CD4-positive, alpha-beta T cell treated with Interleukin-4 for 1 hour (primary cell): ENCODE measurements at regions not wholly inside any gene's neighbourhood (a gene's known extent, or its start where the extent isn't known, plus 50 kb on each side); places are given as distances from the start of the nearest gene placed in this dataset.
"Not testable (repeated sequence)": the region's sequence is repeated elsewhere in the genome, so short reads cannot be mapped to it uniquely, and the experiment has no call there.

Experiments used
- DNase-seq, 2 donors: peaks; one replicate each; pipeline ENCODE4 v3.0.0-alpha.2; 2020 to 2022

DNA sequence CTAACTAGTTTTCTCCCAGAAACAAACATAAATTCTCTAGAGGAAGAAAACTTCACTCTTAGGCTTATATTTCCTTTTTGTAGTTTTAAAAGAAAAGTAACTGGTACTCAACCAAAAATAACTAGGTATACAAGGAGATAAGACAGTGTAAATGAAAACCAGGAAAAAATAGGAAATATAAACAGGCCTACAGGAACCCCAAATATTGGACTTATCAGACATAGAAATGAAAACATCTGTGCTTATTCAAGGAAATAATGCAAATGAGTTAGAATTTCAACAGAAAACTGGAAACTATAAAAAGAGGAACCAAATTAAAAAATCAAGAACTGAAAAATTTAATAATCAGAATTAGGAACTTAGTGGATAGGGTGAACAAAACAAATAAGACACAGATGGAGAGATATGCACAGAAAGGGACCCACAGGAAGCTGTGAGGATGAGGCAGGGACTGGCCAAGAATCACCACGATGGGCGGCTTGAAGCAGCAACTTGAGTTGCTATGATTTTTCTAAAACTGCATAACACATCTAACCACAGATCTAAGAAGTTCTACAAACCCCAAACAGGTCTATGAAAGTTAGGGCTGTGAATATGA is 67.5 kb upstream of the ACTRT2 start:
- DNase-seq = peak in 1 of 2 donors; percentile 17

DNA sequence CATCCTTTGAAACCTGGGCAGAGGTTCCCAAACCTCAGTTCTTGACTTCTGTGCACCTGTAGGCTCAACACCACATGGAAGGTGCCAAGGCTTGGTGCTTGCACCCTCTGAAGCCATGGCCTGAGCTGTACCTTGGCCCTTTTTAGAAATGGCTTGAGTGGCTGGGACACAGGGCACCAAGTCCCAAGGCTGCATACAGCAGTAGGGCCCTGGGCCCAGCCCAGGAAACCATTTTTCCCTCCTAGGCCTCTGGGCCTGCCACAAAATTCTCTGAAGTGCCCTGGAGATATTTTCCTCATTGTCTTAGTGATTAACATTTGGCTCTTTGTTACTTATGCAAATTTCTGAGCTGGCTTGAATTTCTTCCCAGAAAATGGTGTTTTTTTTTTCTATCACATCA is 65.6 kb upstream of the ACTRT2 start:
- DNase-seq = no peak

DNA sequence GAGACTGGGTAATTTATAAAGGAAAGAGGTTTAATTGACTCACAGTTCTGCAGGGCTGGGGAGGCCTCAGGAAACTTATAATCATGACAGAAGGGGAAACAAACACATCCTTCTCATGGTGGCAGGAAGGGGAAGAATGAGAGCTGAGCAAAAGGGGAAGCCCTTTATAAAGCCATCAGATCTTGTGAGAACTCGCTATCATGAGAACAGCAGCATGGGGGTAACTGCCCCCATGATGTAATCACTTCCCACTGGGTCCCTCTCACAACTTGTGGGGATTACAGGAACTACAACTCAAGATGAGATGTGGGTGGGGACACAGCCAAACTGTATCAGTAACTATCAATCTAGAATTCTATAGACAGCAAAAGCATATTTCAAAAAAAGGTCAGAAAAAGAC is 64.7 kb upstream of the ACTRT2 start:
- no peak for DNase-seq

DNA sequence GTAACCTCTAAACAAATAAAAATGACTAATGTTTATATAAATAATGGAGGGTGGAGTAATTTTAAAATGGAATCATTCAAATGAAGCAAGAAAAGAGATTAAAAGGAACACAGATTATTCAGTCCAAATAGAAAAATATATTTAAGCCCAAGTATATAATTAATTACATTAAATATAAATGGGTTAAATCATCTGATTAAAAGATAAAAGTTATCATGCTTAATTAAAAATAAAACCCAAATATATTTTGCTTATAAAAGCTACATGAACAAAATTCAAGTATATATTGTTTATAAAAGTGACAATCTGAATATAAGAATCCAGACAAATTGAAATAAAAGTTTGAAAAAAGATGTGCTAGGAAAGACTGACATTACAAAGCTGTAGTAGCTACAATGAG is 63.9 kb upstream of the ACTRT2 start:
- no peak for DNase-seq

DNA sequence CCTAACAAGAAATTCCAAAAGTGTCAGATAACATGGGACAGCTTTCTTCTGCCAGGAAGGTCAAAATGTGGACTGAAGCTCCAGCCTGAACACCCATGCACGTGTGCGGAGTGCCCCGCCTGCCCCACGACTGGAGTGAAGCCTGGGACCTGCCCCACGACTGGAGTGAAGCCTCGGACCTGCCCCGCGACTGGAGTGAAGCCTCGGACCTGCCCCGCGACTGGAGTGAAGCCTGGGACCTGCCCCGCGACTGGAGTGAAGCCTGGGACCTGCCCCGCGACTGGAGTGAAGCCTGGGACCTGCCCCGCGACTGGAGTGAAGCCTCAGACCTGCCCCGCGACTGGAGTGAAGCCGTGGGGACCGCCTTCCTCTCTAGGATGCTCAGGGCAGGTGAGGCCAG is 61.4 kb upstream of the ACTRT2 start:
- DNase-seq = not testable (repeated sequence)

DNA sequence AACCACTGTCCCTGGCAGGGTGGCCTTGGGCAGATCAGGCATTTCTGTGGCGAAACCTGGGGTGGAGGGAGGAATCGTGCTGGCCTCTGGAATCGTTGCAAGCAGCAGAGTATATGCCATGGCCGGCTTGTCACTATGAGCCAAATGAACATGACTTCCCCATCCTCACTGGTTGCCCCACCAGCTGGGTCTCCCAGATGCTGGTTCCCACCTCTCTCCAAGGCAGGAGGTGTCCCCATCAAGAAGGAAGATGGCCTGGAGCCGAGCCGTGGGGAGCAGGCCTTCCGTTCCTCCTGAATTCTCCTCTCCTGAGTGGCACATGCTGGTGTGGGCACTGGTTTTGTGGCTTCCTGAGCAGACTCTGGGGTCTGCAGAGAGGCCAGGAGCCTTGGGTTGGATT is 60.2 kb upstream of the ACTRT2 start:
- DNase-seq = no peak

DNA sequence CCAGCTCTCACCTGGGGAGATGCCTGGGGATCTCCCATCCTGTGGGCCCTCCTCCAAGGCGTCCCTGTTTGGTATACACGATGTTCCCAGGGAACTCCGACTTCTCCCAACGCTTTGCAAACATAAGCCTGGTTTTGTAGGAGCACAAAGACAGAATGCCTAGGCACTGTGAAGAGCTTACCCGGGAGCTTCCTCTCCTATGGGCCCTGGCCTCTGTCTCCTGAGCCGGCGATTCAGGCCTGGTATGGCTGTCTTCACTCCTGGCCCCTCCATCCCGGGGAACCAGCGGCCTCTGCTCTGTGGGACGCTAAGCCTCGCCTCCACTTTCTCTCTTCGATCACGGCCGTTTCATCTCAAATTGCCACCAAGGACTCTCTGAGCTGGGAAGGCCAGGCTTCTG is 59.6 kb upstream of the ACTRT2 start:
- no peak for DNase-seq

DNA sequence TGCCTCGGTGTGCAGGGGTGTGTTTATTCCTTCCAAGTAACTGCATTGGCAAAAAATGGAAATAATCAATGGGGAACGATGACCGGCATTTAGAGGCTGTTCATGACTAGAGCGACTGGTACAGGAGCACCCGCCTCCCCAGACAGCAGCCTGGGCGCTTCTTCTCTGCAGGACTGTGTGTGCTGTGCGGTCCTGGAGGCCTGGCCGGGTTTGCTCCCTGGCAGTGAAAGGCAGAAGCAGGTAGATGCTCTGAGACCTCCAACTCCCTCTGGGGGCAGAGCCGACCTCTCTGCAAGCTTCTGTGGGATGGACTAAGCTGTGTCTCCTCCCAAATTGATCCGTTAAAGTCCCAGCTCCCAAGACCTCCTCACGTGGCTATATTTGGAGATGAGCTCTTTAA is 59.2 kb upstream of the ACTRT2 start:
- no peak for DNase-seq

DNA sequence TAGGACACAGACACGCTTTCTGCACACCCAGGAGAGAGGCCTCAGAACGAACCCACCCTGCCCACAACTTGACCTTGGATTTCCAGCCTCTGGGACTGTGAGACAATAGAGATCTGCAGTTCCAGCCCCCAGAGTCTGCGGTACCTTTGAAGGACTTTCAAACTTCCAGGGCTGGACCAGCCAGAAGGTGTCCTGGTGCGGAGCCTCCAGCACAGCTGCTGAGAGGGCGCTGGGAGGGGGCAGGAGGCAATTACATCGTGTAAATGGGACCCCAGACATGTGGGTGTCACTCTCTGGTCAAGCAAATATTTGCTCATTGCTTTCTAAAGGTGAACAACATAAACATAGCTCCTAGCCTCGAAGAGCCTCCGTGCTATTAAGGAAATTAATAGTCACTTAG is 58.7 kb upstream of the ACTRT2 start:
- DNase-seq = no peak

DNA sequence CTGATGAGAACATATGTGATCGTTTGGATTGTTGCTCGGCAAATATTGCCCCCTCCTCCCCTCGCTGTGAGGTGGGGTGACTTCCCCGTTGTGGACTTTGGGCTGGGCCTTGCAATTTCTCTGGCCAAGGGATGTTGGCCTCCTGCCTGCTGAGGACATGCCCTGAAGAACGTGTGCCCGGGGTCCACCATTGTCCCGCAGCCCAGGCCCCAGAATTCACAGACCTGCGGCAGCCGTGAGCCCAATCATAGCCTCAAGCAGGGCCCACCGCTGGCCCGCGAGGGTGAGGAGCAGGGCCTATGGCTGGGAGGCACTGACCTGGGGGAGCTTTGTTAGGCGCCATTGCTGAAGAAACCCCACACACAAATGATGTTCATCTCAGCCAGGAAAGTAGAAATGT is 58.3 kb upstream of the ACTRT2 start:
- no peak for DNase-seq

DNA sequence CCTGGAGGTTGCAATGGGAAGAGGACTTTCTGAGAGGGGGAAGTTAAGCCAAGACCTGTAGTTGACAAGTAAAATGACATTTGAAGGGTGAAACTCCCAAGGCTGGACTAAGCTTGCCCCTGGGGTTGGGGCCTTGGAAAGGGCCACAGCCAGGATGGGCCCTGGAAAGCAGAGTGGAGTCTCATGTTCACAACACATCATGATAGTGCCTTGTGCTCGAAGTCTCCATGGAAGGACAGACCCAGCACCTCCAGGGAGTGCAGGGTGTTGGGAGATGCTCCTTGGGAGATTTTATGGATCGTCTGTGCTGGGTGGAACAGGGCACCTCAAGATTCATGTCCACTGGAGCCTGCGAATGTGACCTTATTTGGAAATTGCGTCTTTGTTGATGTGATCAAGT is 55.6 kb upstream of the ACTRT2 start:
- no peak for DNase-seq

DNA sequence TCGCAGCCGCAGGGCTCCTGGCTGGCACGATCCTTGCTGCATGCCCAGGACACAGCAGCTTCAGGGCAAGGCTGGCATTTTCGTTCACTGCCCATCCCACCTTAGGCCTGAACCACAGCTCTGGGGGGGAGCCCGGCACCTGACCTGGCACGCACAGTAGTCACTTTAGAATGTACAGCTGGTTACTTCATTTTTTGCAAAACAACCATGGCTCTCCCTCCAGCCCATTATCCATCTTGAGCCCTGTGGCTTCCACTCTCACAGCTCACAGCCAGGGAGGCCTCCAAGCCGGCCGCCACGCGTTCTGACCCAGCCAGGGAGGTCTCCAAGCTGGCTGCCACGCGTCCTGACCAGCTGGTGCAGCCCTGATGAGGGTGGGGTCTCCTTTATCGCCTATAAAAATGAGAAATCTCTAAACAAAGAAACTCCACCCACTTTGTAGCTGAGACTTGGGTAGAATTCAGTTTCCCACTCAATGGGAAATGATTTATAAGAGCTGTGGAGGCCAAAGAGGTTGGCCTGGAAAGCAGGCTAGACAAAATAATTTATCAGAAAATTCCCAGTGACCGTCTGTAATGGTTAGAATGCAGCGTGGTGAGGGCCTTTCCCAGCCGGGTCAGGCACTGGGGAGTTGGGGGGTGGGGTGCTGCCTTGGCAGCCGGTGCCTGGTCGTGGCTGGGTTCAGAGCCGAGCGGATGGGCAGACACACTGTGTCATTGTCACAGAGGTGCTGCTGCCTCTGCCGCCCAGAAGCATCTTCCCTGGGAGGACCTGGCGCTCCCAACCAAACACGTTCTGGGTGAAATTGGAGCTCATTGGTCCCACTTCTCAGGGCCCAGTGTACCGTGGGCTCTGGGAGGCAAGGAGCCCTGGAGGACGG is 54.6 kb upstream of the ACTRT2 start:
- no peak for DNase-seq

DNA sequence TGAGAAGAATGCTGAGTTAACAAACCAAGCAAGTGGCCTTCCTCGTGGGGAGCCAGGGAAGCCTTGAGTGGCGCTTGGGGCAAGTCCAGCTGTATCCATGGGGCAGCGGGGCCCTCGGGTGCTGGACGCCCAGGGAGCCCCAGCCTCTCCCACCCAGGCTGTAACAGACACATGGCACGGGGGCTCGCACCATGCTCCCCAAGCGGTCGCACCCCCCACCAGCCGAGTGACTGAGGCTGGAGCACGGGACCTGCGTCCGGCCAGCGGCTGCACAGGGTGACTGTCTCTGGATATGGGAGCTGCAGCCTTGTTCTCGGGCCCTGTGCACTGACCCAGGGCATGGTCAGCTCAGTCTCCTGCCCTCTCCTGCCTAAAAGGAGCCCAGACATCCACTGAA is 53.9 kb upstream of the ACTRT2 start:
- no peak for DNase-seq

DNA sequence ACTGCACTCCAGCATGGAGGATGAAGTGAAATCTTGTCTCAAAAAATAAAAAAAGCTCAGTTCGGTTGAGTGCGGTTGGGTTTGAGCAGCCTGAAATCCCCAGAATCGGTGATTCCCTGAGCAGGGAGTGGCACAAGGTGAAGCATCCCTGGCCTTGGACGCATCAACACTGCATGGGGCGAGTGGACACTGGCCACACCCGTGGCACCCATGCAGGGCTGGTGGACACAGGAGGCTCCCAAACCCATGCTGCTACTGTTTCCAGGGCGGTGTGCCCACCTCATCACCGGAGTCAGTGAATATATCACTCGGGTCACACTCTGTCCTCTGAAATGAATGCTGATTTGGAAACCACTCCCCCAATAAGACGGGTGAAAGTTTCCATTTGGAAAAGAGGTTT is 53.4 kb upstream of the ACTRT2 start:
- DNase-seq = no peak

DNA sequence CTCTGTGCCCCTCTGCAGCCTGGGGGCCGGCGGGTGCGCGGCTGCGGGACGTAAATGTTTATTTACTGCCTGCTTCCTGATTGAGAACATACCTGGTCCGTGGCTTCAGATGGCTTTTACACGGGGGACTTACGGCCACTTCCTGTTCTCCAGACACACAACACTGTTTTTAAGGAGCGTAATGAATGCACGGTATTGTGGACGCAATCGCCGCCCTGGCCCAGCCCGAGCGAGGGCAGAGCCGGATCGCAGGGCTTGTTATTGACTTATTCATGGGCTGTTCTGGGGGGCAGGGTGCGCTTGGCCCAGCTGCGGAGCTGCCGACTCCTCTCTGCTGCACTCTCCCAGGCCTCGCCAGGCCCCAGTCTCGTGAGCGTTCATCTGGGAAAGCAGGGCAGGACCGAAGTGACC is 52.8 kb upstream of the ACTRT2 start:
- no peak for DNase-seq

DNA sequence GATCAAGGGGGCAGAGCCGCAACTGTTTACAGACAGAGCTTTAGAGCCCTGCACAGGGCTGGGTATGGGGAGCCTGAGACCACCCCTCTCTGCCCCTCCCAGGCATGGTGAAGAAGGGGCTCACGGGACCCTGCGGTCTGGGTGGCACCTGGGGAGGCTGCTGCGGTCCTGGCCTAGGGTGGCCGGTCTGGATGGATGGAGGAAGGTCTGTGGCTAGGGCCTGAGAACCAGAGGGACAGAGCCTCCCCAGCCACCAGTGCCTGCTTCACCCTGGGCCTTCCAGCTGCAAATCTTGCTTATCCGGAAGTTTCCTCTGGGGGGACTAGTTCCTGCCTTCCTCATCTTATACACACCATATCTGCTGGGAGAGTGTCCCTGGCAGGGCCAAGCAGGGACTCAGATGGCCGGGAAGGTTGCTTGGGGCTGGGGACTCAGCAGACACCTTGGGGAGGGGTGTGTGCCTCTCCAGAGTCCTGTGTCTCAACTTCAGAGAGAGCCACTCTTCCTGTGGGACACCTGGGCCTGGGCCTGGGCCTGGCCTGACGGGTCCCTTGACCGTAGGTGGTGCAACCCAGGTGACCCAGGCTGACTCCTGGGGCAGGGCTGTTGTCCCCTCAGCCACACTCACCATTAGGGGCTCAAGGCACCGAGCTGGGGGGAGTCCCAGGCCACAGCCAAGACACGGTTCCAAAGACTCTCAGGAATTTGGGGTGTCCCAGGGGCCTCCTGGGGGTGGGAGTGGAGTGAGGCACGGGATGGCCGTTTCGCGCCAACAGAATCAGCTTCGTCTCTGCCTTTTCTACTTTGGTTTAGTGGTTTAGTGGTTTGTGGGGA is 52.0 kb upstream of the ACTRT2 start:
- DNase-seq = no peak

DNA sequence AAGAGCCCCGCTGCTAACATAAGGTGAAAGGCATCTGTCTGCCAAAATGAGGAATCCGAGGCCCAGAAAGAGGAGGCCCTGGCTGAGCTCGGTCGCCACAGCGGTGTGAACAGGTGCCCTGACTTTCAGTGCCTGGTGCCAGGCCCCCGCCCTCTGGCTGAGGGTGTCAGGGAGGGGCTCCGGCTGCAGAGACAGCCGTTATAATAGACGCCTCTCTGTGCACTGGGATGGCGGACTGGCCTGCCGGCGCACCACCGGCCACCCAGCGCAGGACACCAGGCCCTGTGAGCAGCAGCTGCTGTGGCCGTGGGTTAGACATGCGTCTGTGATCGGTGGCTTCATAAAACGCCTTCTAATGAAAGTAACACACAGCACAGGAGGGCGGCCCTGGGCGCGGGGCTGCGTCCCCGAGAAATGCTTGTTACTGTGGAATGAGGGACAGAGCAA is 51.4 kb upstream of the ACTRT2 start:
- no peak for DNase-seq

DNA sequence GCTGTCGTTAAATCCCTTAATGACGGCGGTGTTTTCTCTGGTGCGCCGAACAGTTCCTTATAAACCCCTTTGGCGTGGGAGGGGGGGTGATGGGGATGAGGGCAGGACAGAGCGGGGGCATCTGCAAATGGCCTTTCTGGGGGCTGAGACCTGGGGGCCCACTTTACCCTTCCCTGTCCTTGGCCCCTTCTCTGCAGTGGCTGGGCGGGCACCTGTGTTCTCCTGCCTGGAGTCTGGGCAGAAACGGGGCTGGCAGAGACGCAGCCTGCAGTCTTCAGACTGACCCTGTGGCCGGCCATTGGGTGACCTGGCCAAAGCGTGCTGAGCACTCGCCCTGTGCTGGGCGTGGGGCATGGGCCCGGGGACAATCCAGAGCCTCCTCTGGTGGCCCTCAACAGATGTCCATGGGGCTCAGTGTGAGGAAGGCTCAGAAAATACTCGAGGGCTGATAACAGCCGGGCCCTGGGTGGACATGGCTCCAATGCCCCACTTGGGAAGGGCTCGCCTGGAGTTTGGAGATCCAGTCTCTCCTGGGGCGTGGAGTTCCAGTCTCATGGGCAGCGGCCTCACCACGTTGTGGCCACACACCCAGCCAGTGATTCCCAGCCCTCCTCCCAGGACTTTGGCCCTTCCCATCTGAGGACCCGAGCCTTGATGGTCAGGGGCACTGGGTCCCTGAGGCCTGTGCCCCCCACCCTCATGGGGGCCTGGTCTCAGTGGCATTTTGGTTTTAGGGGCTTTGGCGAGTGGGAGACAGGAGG is 50.8 kb upstream of the ACTRT2 start:
- no peak for DNase-seq

DNA sequence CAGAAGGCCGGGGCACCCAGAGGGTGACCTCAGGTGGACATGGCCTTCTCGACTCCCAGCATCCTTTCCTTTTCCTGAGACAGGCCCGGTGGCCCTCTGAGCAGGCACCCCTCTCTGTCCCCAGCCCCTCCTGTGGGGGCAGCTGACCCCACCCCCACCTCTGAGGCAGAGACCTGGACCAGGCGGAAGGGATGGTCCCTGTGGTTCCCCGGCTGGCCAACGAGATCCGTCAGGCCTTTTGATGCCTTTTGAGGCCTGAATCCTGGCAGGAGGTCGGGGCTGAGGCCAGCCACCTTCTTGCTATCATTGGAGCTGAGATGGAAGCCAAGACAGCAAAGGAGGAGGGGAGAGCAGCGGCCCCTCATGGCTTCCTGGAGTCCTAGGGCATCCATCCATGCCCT is 50.2 kb upstream of the ACTRT2 start:
- no peak for DNase-seq
